Activated CD8-positive, alpha-beta memory T cell treated with anti-CD3 and anti-CD28 coated beads, Interleukin-2, amount 50 U/mL, for 4 hours (primary cell): ENCODE measurements at regions not wholly inside any gene's neighbourhood (a gene's known extent, or its start where the extent isn't known, plus 50 kb on each side); places are given as distances from the start of the nearest gene placed in this dataset.
A peak's percentile ranks its signal among the peaks of the same experiment; 100 is the strongest.
"Not testable (repeated sequence)": the region's sequence is repeated elsewhere in the genome, so short reads cannot be mapped to it uniquely, and the experiment has no call there.

Experiments used
- DNase-seq: peaks from one replicate; pipeline ENCODE4 v3.0.0-alpha.2; 2020

- DNase-seq, result not testable (repeated sequence)
These were observed 56.6 kb upstream of the ASNS start for GRCh38 chr7:97928844-97929243.

- DNase-seq, result peak; percentile 75
These were observed 55.9 kb upstream of the ASNS start for GRCh38 chr7:97927790-97928748.
